ENCODE measurements at regions not wholly inside any gene's neighbourhood (a gene's known extent, or its start where the extent isn't known, plus 50 kb on each side); places are given as distances from the start of the nearest gene placed in this dataset.
"Not testable (repeated sequence)": the region's sequence is repeated elsewhere in the genome, so short reads cannot be mapped to it uniquely, and the experiment has no call there.

- DNase-seq, result no peak
Observed at GRCh38 chr3:18987862-18988447, 160.4 kb upstream of the KCNH8 start.

- DNase-seq, result no peak
Observed at GRCh38 chr3:18987070-18987469, 161.2 kb upstream of the KCNH8 start.

GRCh38 chr3:18982920-18983319 is 165.4 kb upstream of the KCNH8 start:
- no peak for DNase-seq

GRCh38 chr3:18976102-18976501 is 172.2 kb upstream of the KCNH8 start:
- not testable (repeated sequence) for DNase-seq

- DNase-seq, result no peak
Observed at GRCh38 chr3:18968120-18968519, 180.2 kb upstream of the KCNH8 start.

- no peak for DNase-seq
Observed at GRCh38 chr3:18965781-18966180, 182.5 kb upstream of the KCNH8 start.

GRCh38 chr3:18964640-18965039 is 183.7 kb upstream of the KCNH8 start:
- DNase-seq, result no peak

GRCh38 chr3:18951333-18951732 is 197.0 kb upstream of the KCNH8 start:
- no peak for DNase-seq

GRCh38 chr3:18946524-18946923 is 201.8 kb upstream of the KCNH8 start:
- no peak for DNase-seq

- peak; percentile 8 for DNase-seq
Observed at GRCh38 chr3:18937574-18937973, 210.7 kb upstream of the KCNH8 start.

- no peak for DNase-seq
Observed at GRCh38 chr3:18919158-18919557, 229.2 kb upstream of the KCNH8 start.

- no peak for DNase-seq
Observed at GRCh38 chr3:18917923-18918322, 230.4 kb upstream of the KCNH8 start.

GRCh38 chr3:18902081-18902793 is 246.1 kb upstream of the KCNH8 start:
- DNase-seq, result no peak

- DNase-seq, result no peak
Observed at GRCh38 chr3:18901571-18901970, 246.7 kb upstream of the KCNH8 start.

- DNase-seq, result no peak
Observed at GRCh38 chr3:18900994-18901393, 247.3 kb upstream of the KCNH8 start.

- no peak for DNase-seq
Observed at GRCh38 chr3:18898911-18899310, 249.4 kb upstream of the KCNH8 start.

GRCh38 chr3:18892756-18893155 is 255.6 kb upstream of the KCNH8 start:
- DNase-seq, result no peak

- DNase-seq, result no peak
Observed at GRCh38 chr3:18892047-18892446, 256.3 kb upstream of the KCNH8 start.

- peak; percentile 45 for DNase-seq
Observed at GRCh38 chr3:18891641-18892040, 256.7 kb upstream of the KCNH8 start.

- no peak for DNase-seq
Observed at GRCh38 chr3:18890449-18890848, 257.9 kb upstream of the KCNH8 start.

GRCh38 chr3:18888819-18889218 is 259.5 kb upstream of the KCNH8 start:
- DNase-seq, result no peak

- DNase-seq, result no peak
Observed at GRCh38 chr3:18888370-18888769, 259.9 kb upstream of the KCNH8 start.

- DNase-seq, result no peak
Observed at GRCh38 chr3:18886331-18886730, 262.0 kb upstream of the KCNH8 start.

- no peak for DNase-seq
Observed at GRCh38 chr3:18885612-18886011, 262.7 kb upstream of the KCNH8 start.

GRCh38 chr3:18883571-18883970 is 264.7 kb upstream of the KCNH8 start:
- no peak for DNase-seq
